ENCODE measurements at regions not wholly inside any gene's neighbourhood (a gene's known extent, or its start where the extent isn't known, plus 50 kb on each side); places are given as distances from the start of the nearest gene placed in this dataset.

DNA sequence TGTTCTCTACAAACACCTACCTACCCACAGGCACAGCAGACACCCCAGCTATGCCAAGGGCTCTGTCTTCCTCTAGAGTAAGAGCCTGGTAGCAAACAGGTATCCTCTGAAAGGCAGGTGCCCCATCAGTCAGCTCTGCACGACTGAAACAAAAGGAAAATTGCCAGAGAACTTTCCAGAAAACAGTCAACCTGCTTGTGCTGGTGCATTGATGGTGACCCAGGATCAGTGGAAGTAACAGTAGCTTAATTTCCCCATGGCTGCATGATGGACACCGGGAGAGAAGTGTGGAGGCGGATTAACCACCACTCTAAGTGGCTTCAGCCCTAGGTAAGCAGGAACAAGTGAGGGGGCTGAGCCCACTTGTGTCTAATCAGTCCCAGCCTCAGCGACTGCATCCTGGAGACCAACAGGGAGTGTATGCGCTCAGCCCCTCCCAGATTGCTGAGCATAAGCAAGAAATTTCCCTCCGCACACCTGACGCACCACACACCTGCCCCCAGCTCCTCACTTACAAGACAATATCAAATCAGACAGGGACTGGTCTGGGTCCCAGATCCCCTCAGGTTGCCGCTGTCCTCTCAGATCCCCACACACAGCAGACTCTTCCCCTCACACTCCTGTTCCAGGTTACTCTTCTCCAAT, 70.7 kb upstream of the IGLL5 start:
- CTCF ChIA-PET = no interaction called here
- H3K36me3 ChIP-seq (ENCODE audit: control insufficient read depth in 2 of 2, extremely low read depth in 1 of 2, insufficient read depth in 1 of 2, low read length in 1 of 2) = no peaks in the 10 kb centered on the region
- H3K27me3 ChIP-seq (replicated peaks in 1 of 2; ENCODE audit: control insufficient read depth in 2 of 2, extremely low read depth in 1 of 2, insufficient read depth in 2 of 2, low read length in 1 of 2) = no peaks in the 10 kb centered on the region
- H3K4me3 ChIP-seq (ENCODE audit: control insufficient read depth in 1 of 2, extremely low read depth in 1 of 2, low read length in 1 of 2) = no peak overlapping the region
- POLR2A ChIA-PET = interaction anchor here in 1 of 2 donors (0.6 kb wide), 1 partner anchor 36 kb away, joined by 3 read pairs; no protein-coding TSS in a partner anchor
- Mint-ChIP-seq H3K27me3 (no peaks in the 10 kb centered on the region), H3K27ac (peak overlapping the region; percentile 99), H3K9me3 (no peaks in the 10 kb centered on the region), H3K4me1 (peaks cover 94 to 96% (median 95%) of the 10 kb centered on the region in 3 donors), H3K36me3 (no peaks in the 10 kb centered on the region), H3K4me3 (peak overlapping the region in 1 of 3 donors; percentile 83)
- H3K4me1 ChIP-seq (ENCODE audit: control insufficient read depth in 1 of 2, extremely low read depth in 1 of 2, insufficient read depth in 2 of 2, low read length in 2 of 2) = peaks cover 61 to 90% of the 10 kb centered on the region in 2 experiments
- no peak for ATAC-seq (replicated peaks in 1 of 4)
- no peak for DNase-seq
- peak overlapping the region; percentile 86 for H3K27ac ChIP-seq (ENCODE audit: low read length)
- 80% methylated on average over 7 of the region's 8 CpGs for WGBS (ENCODE audit: insufficient coverage)
- no peaks in the 10 kb centered on the region for H3K9me3 ChIP-seq

DNA sequence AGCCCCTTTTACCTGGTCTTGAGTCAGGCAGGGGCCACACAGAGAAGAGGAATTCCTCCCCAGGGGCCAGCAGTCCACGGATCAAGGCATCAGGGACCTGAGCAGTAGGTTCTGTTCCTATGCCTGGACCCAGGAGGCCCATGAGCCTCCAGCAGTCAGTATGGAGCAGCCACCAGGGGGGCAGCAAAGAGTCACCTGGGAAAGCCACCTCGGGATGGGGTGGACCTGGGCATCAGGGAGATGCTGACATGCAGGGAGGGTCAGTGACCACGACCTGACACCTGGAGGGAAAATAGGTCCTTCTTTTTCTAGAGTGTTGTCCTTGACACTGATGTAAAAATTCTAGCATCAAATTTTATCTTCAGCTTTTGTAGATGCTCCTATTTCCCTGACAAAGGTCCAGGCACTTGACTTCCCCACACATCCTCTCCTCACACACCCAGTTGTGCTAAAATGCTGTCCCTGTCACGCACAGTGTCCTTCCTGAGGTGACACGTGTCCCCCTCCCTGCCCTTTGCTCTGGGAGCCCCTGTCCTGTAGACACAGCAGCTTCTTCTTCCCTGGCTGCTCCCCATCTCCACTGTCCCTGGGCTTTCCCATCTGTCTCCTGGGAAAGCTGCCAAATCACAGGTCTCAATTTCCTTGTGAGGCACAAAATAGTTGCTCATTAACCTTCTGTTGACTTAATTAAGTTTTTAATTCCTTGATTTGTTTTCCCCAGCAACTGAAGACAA, 70.0 kb upstream of the IGLL5 start:
- no peaks in the 10 kb centered on the region for H3K36me3 Mint-ChIP-seq
- ATAC-seq (replicated peaks in 1 of 4) = no peak
- ChIA-PET POLR2A (interaction anchor here in 1 of 2 donors (0.6 to 1.5 kb wide), 2 partner anchors 29 to 37 kb away, joined by 3 to 4 read pairs; no protein-coding TSS in a partner anchor), CTCF (interaction anchor here in 1 of 2 donors (0.6 kb wide), 1 partner anchor 29 kb away, joined by 3 read pairs; no protein-coding TSS in a partner anchor)
- peak overlapping the region; percentile 86 for H3K27ac ChIP-seq (ENCODE audit: low read length)
- peaks cover 95 to 97% (median 96%) of the 10 kb centered on the region in 3 donors for H3K4me1 Mint-ChIP-seq
- peak overlapping the region; percentile 99 for H3K27ac Mint-ChIP-seq
- H3K9me3 Mint-ChIP-seq = no peaks in the 10 kb centered on the region
- DNase-seq = no peak
- 71% methylated on average over 4 of the region's 5 CpGs for WGBS (ENCODE audit: insufficient coverage)
- H3K36me3 ChIP-seq (ENCODE audit: control insufficient read depth in 2 of 2, extremely low read depth in 1 of 2, insufficient read depth in 1 of 2, low read length in 1 of 2) = no peaks in the 10 kb centered on the region
- H3K27me3 Mint-ChIP-seq = no peaks in the 10 kb centered on the region
- no peaks in the 10 kb centered on the region for H3K27me3 ChIP-seq (replicated peaks in 1 of 2; ENCODE audit: control insufficient read depth in 2 of 2, extremely low read depth in 1 of 2, insufficient read depth in 2 of 2, low read length in 1 of 2)
- H3K9me3 ChIP-seq = no peaks in the 10 kb centered on the region
- no peak overlapping the region for H3K4me3 ChIP-seq (ENCODE audit: control insufficient read depth in 1 of 2, extremely low read depth in 1 of 2, low read length in 1 of 2)
- peak overlapping the region in 1 of 3 donors; percentile 83 for H3K4me3 Mint-ChIP-seq
- H3K4me1 ChIP-seq (ENCODE audit: control insufficient read depth in 1 of 2, extremely low read depth in 1 of 2, insufficient read depth in 2 of 2, low read length in 2 of 2) = peaks cover 69 to 91% of the 10 kb centered on the region in 2 experiments

DNA sequence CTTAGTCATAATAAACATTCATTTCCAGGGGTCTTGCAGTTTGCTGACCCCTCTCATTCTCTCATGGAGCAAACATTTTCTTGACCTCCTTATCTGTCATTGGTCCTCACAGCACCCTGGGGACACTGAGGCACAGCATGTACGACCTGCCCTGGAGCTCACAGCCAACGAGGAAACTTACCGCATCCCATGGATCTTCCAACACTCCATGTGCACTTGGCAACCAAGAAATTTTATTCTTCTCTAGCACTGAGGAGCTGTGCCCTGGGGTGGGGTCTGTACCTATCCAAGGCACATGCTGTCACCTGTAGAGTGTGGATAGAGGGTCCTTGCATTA, 69.4 kb upstream of the IGLL5 start:
- Histone ChIP-seq H3K36me3 (ENCODE audit: control insufficient read depth in 2 of 2, extremely low read depth in 1 of 2, insufficient read depth in 1 of 2, low read length in 1 of 2) (no peaks in the 10 kb centered on the region), H3K27me3 (replicated peaks in 1 of 2; ENCODE audit: control insufficient read depth in 2 of 2, extremely low read depth in 1 of 2, insufficient read depth in 2 of 2, low read length in 1 of 2) (no peaks in the 10 kb centered on the region), H3K4me1 (ENCODE audit: control insufficient read depth in 1 of 2, extremely low read depth in 1 of 2, insufficient read depth in 2 of 2, low read length in 2 of 2) (peaks cover 72 to 96% of the 10 kb centered on the region in 2 experiments), H3K9me3 (no peaks in the 10 kb centered on the region), H3K27ac (ENCODE audit: low read length) (peak overlapping the region; percentile 86), H3K4me3 (ENCODE audit: control insufficient read depth in 1 of 2, extremely low read depth in 1 of 2, low read length in 1 of 2) (no peak overlapping the region)
- no peaks in the 10 kb centered on the region for H3K36me3 Mint-ChIP-seq
- peaks cover 96 to 100% (median 96%) of the 10 kb centered on the region in 3 donors for H3K4me1 Mint-ChIP-seq
- ChIA-PET CTCF (interaction anchor here in 1 of 2 donors (0.6 kb wide), 1 partner anchor 28 kb away, joined by 3 read pairs; no protein-coding TSS in a partner anchor), POLR2A (interaction anchor here in 1 of 2 donors (1.5 kb wide), 1 partner anchor 30 kb away, joined by 4 read pairs; no protein-coding TSS in a partner anchor)
- ATAC-seq (replicated peaks in 1 of 4) = no peak
- peak overlapping the region in 2 of 3 donors; percentile 73 to 83 for H3K4me3 Mint-ChIP-seq
- WGBS (ENCODE audit: insufficient coverage) = 96% methylated on average over 3 of the region's 3 CpGs
- peak overlapping the region; percentile 99 for H3K27ac Mint-ChIP-seq
- DNase-seq = no peak
- H3K9me3 Mint-ChIP-seq = no peaks in the 10 kb centered on the region
- H3K27me3 Mint-ChIP-seq = no peaks in the 10 kb centered on the region

DNA sequence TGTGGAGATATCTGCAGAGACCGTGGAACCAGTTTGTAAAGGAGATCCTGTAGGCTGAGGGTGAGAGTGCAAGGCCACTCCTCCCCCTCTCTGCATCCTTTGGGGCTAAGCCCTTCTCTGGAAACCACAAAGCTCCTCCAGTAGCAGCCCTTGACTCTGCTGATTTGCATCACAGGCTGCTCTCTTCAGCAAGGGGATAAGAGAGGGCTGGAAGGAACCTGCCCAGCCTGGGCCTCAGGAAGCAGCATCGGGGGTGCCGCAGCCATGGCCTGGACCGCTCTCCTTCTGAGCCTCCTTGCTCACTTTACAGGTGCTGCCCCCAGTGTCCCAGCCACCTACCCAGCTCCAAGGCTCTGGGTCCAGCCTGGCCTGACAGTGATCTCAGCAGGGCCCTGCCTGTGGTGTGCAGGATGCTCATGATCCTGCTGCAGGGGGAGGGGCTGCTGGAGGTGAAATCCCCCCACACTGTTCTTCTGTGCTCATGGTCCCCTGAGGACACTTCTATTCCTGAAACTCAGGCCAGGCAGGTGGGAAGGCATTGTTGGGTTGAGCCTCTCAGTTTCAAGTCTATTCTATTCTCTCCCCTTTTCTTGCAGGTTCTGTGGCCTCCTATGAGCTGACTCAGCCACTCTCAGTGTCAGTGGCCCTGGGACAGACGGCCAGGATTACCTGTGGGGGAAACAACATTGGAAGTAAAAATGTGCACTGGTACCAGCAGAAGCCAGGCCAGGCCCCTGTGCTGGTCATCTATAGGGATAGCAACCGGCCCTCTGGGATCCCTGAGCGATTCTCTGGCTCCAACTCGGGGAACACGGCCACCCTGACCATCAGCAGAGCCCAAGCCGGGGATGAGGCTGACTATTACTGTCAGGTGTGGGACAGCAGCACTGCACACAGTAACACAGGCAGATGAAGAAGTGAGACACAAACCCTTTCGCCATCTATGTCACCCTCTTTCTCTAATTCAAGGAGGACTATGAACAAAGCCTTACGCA, 68.5 kb upstream of the IGLL5 start:
- peaks cover 98 to 99% (median 99%) of the 10 kb centered on the region in 3 donors for H3K4me1 Mint-ChIP-seq
- H3K9me3 ChIP-seq = no peaks in the 10 kb centered on the region
- CTCF ChIA-PET = interaction anchor here in 1 of 2 donors (0.9 to 2.2 kb wide), 2 partner anchors 9 to 65 kb away, joined by 3 to 8 read pairs; no protein-coding TSS in a partner anchor

DNA sequence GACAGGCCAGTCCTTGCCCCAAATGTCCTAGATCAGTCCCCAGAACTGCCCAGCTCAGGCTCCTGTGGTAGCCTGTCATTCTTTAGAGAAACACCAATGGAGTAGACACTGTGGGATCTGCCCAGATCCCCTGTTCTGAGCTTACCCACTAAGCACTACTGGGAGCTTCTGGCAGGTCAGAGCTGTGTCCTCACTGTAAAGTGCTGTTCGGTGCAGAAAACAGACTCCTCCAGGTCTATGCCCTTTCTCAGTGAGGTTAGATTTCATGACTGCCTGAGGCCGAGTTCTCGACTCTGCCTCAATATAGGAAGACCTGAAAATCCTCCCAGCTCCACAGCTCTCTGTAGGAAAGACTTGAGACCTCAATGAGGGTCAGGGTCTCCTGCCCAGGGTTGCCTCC, 67.5 kb upstream of the IGLL5 start:
- H3K36me3 Mint-ChIP-seq = no peaks in the 10 kb centered on the region
- H3K27me3 Mint-ChIP-seq = no peaks in the 10 kb centered on the region
- Histone ChIP-seq H3K27ac (ENCODE audit: low read length) (peak overlapping the region; percentile 86), H3K4me1 (ENCODE audit: control insufficient read depth in 1 of 2, extremely low read depth in 1 of 2, insufficient read depth in 2 of 2, low read length in 2 of 2) (peaks cover 79 to 92% of the 10 kb centered on the region in 2 experiments), H3K36me3 (ENCODE audit: control insufficient read depth in 2 of 2, extremely low read depth in 1 of 2, insufficient read depth in 1 of 2, low read length in 1 of 2) (no peaks in the 10 kb centered on the region), H3K9me3 (no peaks in the 10 kb centered on the region), H3K27me3 (replicated peaks in 1 of 2; ENCODE audit: control insufficient read depth in 2 of 2, extremely low read depth in 1 of 2, insufficient read depth in 2 of 2, low read length in 1 of 2) (no peaks in the 10 kb centered on the region), H3K4me3 (ENCODE audit: control insufficient read depth in 1 of 2, extremely low read depth in 1 of 2, low read length in 1 of 2) (peak overlapping the region; percentile 17 to 43)
- POLR2A ChIA-PET = interaction anchor here in 1 of 2 donors (0.6 kb wide), 1 partner anchor 299 kb away, joined by 3 read pairs; no protein-coding TSS in a partner anchor
- no peaks in the 10 kb centered on the region for H3K9me3 Mint-ChIP-seq
- peak overlapping the region; percentile 99 for H3K27ac Mint-ChIP-seq
- ATAC-seq (replicated peaks in 1 of 4) = no peak
- 43% methylated on average over 3 of the region's 3 CpGs for WGBS (ENCODE audit: insufficient coverage)
- CTCF ChIA-PET = interaction anchor here in 1 of 2 donors (0.8 to 2.2 kb wide), 2 partner anchors 10 to 32 kb away, joined by 3 to 8 read pairs; no protein-coding TSS in a partner anchor
- peaks cover 96% of the 10 kb centered on the region in 3 donors for H3K4me1 Mint-ChIP-seq
- H3K4me3 Mint-ChIP-seq = peak overlapping the region; percentile 73 to 83 (median 77)
- no peak for DNase-seq

More for the DNA sequence above, 68.5 kb upstream of the IGLL5 start:
- H3K36me3 ChIP-seq (ENCODE audit: control insufficient read depth in 2 of 2, extremely low read depth in 1 of 2, insufficient read depth in 1 of 2, low read length in 1 of 2) = no peaks in the 10 kb centered on the region
- H3K27me3 Mint-ChIP-seq = no peaks in the 10 kb centered on the region
- POLR2A ChIA-PET = interaction anchor here in 1 of 2 donors (0.6 to 1.5 kb wide), 2 partner anchors 31 to 300 kb away, joined by 3 to 4 read pairs; no protein-coding TSS in a partner anchor
- no peaks in the 10 kb centered on the region for H3K36me3 Mint-ChIP-seq
- peak overlapping the region; percentile 43 to 46 for H3K4me3 ChIP-seq (ENCODE audit: control insufficient read depth in 1 of 2, extremely low read depth in 1 of 2, low read length in 1 of 2)
- DNase-seq (peak in 27 of 35 experiments; percentile 15 to 66 (median 31)), ATAC-seq (replicated peaks in 1 of 4) (peak; percentile 59 to 68 (median 65))
- peak overlapping the region; percentile 99 for H3K27ac Mint-ChIP-seq
- no peaks in the 10 kb centered on the region for H3K9me3 Mint-ChIP-seq
- H3K27me3 ChIP-seq (replicated peaks in 1 of 2; ENCODE audit: control insufficient read depth in 2 of 2, extremely low read depth in 1 of 2, insufficient read depth in 2 of 2, low read length in 1 of 2) = no peaks in the 10 kb centered on the region
- 46% methylated on average over 8 of the region's 12 CpGs for WGBS (ENCODE audit: insufficient coverage)
- peak overlapping the region; percentile 73 to 83 (median 77) for H3K4me3 Mint-ChIP-seq
- H3K27ac ChIP-seq (ENCODE audit: low read length) = peak overlapping the region; percentile 86
- H3K4me1 ChIP-seq (ENCODE audit: control insufficient read depth in 1 of 2, extremely low read depth in 1 of 2, insufficient read depth in 2 of 2, low read length in 2 of 2) = peaks cover 79 to 97% of the 10 kb centered on the region in 2 experiments
